ENCODE measurements at regions not wholly inside any gene's neighbourhood (a gene's known extent, or its start where the extent isn't known, plus 50 kb on each side); places are given as distances from the start of the nearest gene placed in this dataset.

- TF ChIP-seq, protein P1, sequence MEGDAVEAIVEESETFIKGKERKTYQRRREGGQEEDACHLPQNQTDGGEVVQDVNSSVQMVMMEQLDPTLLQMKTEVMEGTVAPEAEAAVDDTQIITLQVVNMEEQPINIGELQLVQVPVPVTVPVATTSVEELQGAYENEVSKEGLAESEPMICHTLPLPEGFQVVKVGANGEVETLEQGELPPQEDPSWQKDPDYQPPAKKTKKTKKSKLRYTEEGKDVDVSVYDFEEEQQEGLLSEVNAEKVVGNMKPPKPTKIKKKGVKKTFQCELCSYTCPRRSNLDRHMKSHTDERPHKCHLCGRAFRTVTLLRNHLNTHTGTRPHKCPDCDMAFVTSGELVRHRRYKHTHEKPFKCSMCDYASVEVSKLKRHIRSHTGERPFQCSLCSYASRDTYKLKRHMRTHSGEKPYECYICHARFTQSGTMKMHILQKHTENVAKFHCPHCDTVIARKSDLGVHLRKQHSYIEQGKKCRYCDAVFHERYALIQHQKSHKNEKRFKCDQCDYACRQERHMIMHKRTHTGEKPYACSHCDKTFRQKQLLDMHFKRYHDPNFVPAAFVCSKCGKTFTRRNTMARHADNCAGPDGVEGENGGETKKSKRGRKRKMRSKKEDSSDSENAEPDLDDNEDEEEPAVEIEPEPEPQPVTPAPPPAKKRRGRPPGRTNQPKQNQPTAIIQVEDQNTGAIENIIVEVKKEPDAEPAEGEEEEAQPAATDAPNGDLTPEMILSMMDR (IDR thresholded peaks at IDR 0.05; ENCODE audit: insufficient read depth, low read length) = no peak
- TF ChIP-seq, protein P2, sequence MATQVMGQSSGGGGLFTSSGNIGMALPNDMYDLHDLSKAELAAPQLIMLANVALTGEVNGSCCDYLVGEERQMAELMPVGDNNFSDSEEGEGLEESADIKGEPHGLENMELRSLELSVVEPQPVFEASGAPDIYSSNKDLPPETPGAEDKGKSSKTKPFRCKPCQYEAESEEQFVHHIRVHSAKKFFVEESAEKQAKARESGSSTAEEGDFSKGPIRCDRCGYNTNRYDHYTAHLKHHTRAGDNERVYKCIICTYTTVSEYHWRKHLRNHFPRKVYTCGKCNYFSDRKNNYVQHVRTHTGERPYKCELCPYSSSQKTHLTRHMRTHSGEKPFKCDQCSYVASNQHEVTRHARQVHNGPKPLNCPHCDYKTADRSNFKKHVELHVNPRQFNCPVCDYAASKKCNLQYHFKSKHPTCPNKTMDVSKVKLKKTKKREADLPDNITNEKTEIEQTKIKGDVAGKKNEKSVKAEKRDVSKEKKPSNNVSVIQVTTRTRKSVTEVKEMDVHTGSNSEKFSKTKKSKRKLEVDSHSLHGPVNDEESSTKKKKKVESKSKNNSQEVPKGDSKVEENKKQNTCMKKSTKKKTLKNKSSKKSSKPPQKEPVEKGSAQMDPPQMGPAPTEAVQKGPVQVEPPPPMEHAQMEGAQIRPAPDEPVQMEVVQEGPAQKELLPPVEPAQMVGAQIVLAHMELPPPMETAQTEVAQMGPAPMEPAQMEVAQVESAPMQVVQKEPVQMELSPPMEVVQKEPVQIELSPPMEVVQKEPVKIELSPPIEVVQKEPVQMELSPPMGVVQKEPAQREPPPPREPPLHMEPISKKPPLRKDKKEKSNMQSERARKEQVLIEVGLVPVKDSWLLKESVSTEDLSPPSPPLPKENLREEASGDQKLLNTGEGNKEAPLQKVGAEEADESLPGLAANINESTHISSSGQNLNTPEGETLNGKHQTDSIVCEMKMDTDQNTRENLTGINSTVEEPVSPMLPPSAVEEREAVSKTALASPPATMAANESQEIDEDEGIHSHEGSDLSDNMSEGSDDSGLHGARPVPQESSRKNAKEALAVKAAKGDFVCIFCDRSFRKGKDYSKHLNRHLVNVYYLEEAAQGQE (IDR thresholded peaks at IDR 0.05; ENCODE audit: insufficient replicate concordance, low read depth) = no peak
- TF ChIP-seq POLR2AphosphoS5 (IDR thresholded peaks at IDR 0.05; ENCODE audit: low read depth) (no peak), GABPA (IDR thresholded peaks at IDR 0.05; ENCODE audit: low read depth) (no peak), SPI1 (IDR thresholded peaks at IDR 0.05; ENCODE audit: borderline replicate concordance, low read depth) (no peak)
Observed at GRCh38 chr4:97404876-97405523, 738.3 kb downstream of the STPG2 start.

All from HL-60 (cell line).